MM.1S (cell line): ENCODE measurements at regions not wholly inside any gene's neighbourhood (a gene's known extent, or its start where the extent isn't known, plus 50 kb on each side); places are given as distances from the start of the nearest gene placed in this dataset.
A peak's percentile ranks its signal among the peaks of the same experiment; 100 is the strongest.

Experiments used
- DNase-seq: peaks from one replicate; pipeline ENCODE4 v3.0.0-alpha.2; 2015
- H2AFZ ChIP-seq: fragments of 300-600 bp; sonication (generic); 2 replicates; pipeline ENCODE4 v1.6.0; 2016; ENCODE audit warnings: antibody characterized with exemption, low read length
- H3F3A ChIP-seq: fragments of 300-600 bp; sonication (generic); 2 replicates; pipeline ENCODE4 v1.6.1; 2016; ENCODE audit warnings: mild to moderate bottlenecking, antibody characterized with exemption, low read length, moderate library complexity, mixed read lengths; ENCODE audit not compliant: insufficient read depth
- H3K27ac ChIP-seq: fragments of 300-600 bp; sonication (generic); 2 replicates; pipeline ENCODE4 v1.5.1; 2016; ENCODE audit warnings: mild to moderate bottlenecking, low read length
- H3K27me3 ChIP-seq: fragments of 300-600 bp; sonication (generic); replicated peaks from 2 replicates; pipeline ENCODE4 v1.6.0; 2016; ENCODE audit warnings: low read length; ENCODE audit not compliant: insufficient read depth
- H3K36me3 ChIP-seq: fragments of 300-600 bp; sonication (generic); replicated peaks from 2 replicates; pipeline ENCODE4 v1.6.1; 2016; ENCODE audit warnings: mild to moderate bottlenecking, low read length, mixed read lengths; ENCODE audit not compliant: insufficient read depth
- H3K4me1 ChIP-seq: fragments of 300-600 bp; sonication (generic); 2 replicates; pipeline ENCODE4 v1.6.1; 2016; ENCODE audit warnings: low read length, mixed read lengths
- H3K4me2 ChIP-seq: fragments of 300-600 bp; sonication (generic); 2 replicates; pipeline ENCODE4 v1.6.0; 2016; ENCODE audit warnings: low read depth, low read length
- H3K4me3 ChIP-seq: fragments of 300-600 bp; sonication (generic); 2 replicates; pipeline ENCODE4 v1.5.1; 2016; ENCODE audit warnings: low read length, mixed read lengths
- H3K79me2 ChIP-seq: fragments of 300-600 bp; sonication (generic); 2 replicates; pipeline ENCODE4 v1.6.1; 2016; ENCODE audit warnings: mixed run types, low read length, mixed read lengths
- H3K9ac ChIP-seq: fragments of 300-600 bp; sonication (generic); 2 replicates; pipeline ENCODE4 v1.6.1; 2016; ENCODE audit warnings: low read length, mixed read lengths
- H3K9me2 ChIP-seq: fragments of 300-600 bp; sonication (generic); replicated peaks from 2 replicates; pipeline ENCODE4 v1.6.1; 2016; ENCODE audit warnings: mild to moderate bottlenecking, low read length, mixed read lengths; ENCODE audit not compliant: insufficient read depth
- H3K9me3 ChIP-seq: fragments of 300-600 bp; sonication (generic); replicated peaks from 2 replicates; pipeline ENCODE4 v1.6.1; 2016; ENCODE audit warnings: mild to moderate bottlenecking, low read length, mixed read lengths; ENCODE audit not compliant: insufficient read depth
- H4K20me1 ChIP-seq: fragments of 300-600 bp; sonication (generic); 2 replicates; pipeline ENCODE4 v1.6.1; 2016; ENCODE audit warnings: mild to moderate bottlenecking, low read length, moderate library complexity, mixed read lengths; ENCODE audit not compliant: insufficient read depth
- EZH2 ChIP-seq: fragments of 300-600 bp; sonication (generic); optimal IDR thresholded peaks from 2 replicates; pipeline ENCODE3; 2017; ENCODE audit warnings: low read depth, mild to moderate bottlenecking, antibody characterized with exemption, low read length, mixed read lengths
- EZH2phosphoT487 ChIP-seq: fragments of 300-600 bp; sonication (generic); IDR thresholded peaks from 2 replicates; pipeline ENCODE4 v1.6.1; 2018; ENCODE audit warnings: antibody characterized with exemption, low read length
- TF ChIP-seq, protein P1 (sequence below): fragments of 300-600 bp; sonication (generic); IDR thresholded peaks from 2 replicates; pipeline ENCODE4 v1.5.1; 2016; ENCODE audit warnings: antibody characterized with exemption, low read length, mixed read lengths

DNA sequence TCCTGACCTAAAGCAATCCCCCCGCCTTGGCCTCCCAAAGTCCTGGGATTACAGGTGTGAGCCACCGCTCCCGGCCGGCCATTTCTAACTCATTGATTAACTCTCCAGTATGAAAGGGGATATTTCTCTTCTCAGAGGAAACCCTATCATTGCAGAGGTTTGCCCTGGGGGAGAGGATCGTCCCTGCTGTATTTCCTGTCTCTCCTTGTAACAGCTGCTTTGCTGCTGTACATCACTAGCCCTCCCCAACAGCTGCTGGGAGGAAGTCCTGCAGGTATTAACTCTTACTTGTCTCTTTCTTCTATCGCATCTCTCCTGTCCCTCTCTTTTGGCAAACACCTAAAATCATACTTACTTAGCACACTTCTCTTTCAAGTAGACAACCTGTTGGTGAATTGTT is 219.0 kb upstream of the DSEL start:
- Histone ChIP-seq H3K27me3 (no peaks in the 10 kb centered on the region), H3K4me2 (peak overlapping the region; percentile 30; the same call in 1 of the 2 replicates), H3K27ac (no peak overlapping the region), H3K9me3 (no peaks in the 10 kb centered on the region), H3K4me1 (no peaks in the 10 kb centered on the region; the same call in 1 of the 2 replicates), H3K36me3 (no peaks in the 10 kb centered on the region), H3K9ac (no peak overlapping the region), H3K4me3 (no peak overlapping the region), H3F3A (no peaks in the 10 kb centered on the region), H3K79me2 (no peaks in the 10 kb centered on the region), H3K9me2 (no peaks in the 10 kb centered on the region), H4K20me1 (no peaks in the 10 kb centered on the region), H2AFZ (peak overlapping the region; percentile 56)
- TF ChIP-seq EZH2phosphoT487, result no peak
- TF ChIP-seq, protein P1, sequence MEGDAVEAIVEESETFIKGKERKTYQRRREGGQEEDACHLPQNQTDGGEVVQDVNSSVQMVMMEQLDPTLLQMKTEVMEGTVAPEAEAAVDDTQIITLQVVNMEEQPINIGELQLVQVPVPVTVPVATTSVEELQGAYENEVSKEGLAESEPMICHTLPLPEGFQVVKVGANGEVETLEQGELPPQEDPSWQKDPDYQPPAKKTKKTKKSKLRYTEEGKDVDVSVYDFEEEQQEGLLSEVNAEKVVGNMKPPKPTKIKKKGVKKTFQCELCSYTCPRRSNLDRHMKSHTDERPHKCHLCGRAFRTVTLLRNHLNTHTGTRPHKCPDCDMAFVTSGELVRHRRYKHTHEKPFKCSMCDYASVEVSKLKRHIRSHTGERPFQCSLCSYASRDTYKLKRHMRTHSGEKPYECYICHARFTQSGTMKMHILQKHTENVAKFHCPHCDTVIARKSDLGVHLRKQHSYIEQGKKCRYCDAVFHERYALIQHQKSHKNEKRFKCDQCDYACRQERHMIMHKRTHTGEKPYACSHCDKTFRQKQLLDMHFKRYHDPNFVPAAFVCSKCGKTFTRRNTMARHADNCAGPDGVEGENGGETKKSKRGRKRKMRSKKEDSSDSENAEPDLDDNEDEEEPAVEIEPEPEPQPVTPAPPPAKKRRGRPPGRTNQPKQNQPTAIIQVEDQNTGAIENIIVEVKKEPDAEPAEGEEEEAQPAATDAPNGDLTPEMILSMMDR, result no peak
- TF ChIP-seq EZH2, result no peak
- peak; percentile 14 for DNase-seq

DNA sequence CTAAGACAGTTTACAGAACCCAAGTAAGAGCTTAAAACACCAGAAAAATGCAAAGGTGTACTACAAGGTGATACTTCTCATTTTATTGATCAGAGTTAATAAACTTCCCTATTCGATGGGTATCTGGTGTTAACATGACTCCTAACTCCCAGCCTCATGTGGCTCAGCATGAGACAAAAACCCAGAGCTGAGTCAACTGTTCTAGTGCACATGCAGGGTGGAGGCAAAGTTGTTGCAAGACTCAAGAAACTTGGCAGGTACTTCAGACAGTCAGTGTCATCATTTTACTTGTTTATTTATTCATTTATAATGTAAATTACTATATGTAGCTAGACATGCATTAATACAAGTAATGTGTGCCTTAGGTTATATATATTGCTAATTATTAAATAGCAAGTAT is 216.6 kb upstream of the DSEL start:
- Histone ChIP-seq H3K27me3 (no peaks in the 10 kb centered on the region), H3K27ac (no peak overlapping the region), H3K4me1 (no peaks in the 10 kb centered on the region; the same call in 1 of the 2 replicates), H3K9ac (no peak overlapping the region), H3K9me2 (no peaks in the 10 kb centered on the region), H4K20me1 (no peaks in the 10 kb centered on the region), H3K79me2 (no peaks in the 10 kb centered on the region), H3K4me2 (no peak overlapping the region), H2AFZ (no peak overlapping the region), H3F3A (no peaks in the 10 kb centered on the region), H3K9me3 (no peaks in the 10 kb centered on the region), H3K4me3 (no peak overlapping the region), H3K36me3 (no peaks in the 10 kb centered on the region)
- DNase-seq, result no peak
- TF ChIP-seq EZH2phosphoT487 (no peak), EZH2 (no peak)

DNA sequence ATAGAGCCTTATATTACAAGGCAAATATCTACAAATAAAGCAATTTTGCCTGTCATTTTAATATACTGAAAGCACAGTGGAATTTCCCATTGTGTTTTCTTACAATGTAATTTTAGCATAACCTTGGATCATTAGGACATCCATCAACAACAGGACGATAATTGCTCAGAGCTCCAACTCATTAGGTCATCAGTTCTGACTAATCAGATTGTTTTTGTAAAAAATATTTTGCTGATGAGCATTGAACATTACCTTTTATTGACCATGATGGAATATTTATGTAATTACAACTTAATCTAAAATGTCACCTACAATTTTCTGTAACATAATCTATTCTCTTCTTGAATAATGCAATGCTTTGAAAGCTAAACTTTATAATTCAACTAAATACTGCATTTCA is 215.3 kb upstream of the DSEL start:
- Histone ChIP-seq H3K79me2 (no peaks in the 10 kb centered on the region), H4K20me1 (no peaks in the 10 kb centered on the region), H2AFZ (no peak overlapping the region), H3K9me2 (no peaks in the 10 kb centered on the region), H3F3A (no peaks in the 10 kb centered on the region), H3K27ac (no peak overlapping the region), H3K9ac (no peak overlapping the region), H3K36me3 (no peaks in the 10 kb centered on the region), H3K4me3 (no peak overlapping the region), H3K4me1 (peaks cover 5% of the 10 kb centered on the region; the same call in 1 of the 2 replicates), H3K27me3 (no peaks in the 10 kb centered on the region), H3K9me3 (no peaks in the 10 kb centered on the region), H3K4me2 (no peak overlapping the region)
- TF ChIP-seq, protein P1, result no peak
- no peak for TF ChIP-seq EZH2
- TF ChIP-seq EZH2phosphoT487, result no peak
- no peak for DNase-seq

DNA sequence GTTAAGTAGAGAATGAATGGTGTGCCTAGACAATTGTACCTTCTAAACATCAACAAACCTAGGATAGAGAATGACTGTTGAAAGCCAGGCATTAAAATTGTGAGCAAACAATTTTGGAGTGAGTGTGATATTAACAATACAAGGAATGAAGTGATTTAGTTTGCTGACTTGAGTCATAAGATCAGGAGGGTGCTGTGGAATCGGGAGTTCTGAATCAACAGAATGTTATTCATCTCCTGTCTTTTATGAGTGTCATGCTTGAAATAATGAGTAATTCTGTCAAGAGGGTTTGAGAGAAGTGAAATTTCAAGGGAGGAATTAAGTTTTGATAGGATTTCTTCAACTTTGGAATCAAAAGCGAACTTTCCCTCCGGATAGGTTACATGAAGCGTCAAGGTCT is 214.4 kb upstream of the DSEL start:
- Histone ChIP-seq H3K4me3 (no peak overlapping the region), H3K27ac (no peak overlapping the region), H3F3A (no peaks in the 10 kb centered on the region), H3K9me3 (no peaks in the 10 kb centered on the region), H3K36me3 (no peaks in the 10 kb centered on the region), H3K4me1 (peaks cover 11% of the 10 kb centered on the region), H4K20me1 (no peaks in the 10 kb centered on the region), H2AFZ (no peak overlapping the region), H3K27me3 (no peaks in the 10 kb centered on the region), H3K9me2 (no peaks in the 10 kb centered on the region), H3K9ac (no peak overlapping the region), H3K79me2 (no peaks in the 10 kb centered on the region), H3K4me2 (no peak overlapping the region)
- no peak for DNase-seq
- TF ChIP-seq EZH2, result no peak
- TF ChIP-seq, protein P1, result no peak
